GM18507 (cell line): ENCODE measurements at regions not wholly inside any gene's neighbourhood (a gene's known extent, or its start where the extent isn't known, plus 50 kb on each side); places are given as distances from the start of the nearest gene placed in this dataset.
"Not testable (repeated sequence)": the region's sequence is repeated elsewhere in the genome, so short reads cannot be mapped to it uniquely, and the experiment has no call there.

ENCODE experiments used
- DNase-seq: peaks from one replicate; pipeline ENCODE4 v3.0.0; 2011; ENCODE audit warnings: low read depth; ENCODE audit not compliant: insufficient read length; ENCODE audit errors: extremely low spot score
- FAIRE-seq: peaks from 2 replicates; lab custom pipeline; 2011; peaks lifted over from hg19 to GRCh38; lab: Jason Lieb, UNC

DNA sequence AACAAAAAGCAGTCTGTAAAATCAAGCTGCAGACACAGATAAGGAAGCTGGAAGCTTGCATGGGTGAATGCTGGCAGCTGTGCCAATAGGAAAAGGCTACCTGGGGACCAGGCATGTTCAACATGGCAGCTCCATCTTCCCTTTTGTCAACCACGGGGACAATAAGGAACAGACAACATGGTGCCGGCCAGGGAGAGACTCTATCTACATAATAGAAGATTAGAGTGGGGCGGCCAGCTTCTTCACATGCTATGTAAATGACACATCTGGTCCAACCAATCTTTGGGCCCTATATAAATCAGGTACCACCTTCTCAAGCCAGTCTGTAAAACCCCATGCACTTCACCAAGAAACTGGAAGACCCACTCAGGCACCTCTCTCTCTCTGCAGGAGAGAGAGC, 157.6 kb downstream of the SUDS3 start:
- no peak for DNase-seq
- FAIRE-seq: no peak

DNA sequence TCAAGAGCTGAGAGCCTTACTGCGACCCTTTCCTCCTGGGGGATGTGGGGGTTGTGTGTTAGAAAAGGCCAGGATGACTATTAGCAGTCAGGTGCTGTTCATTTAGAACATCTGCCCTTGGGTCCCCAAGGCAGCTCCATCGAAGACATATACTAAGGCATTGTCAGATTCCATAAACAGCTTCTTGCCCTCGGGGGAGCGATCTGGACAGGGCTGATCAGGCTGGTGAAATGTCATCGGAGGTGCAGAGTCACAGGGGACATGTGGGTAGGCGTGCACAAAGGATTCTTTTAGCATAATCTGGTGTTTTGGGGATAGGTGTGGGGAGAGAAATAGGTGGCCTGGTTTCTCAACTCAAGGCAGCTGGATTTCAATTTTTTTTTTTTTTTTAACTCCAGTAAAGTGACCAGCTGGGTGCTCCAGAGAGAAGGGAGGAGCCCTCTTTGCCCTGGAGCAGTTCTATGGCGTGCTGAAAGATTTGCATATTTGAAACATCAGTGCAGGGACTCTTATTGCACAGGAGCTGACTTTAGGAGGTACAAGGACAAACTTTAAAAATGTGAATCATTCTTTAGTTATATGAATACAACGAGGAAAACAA, 160.1 kb downstream of the SUDS3 start:
- FAIRE-seq: no peak
- DNase-seq: no peak

DNA sequence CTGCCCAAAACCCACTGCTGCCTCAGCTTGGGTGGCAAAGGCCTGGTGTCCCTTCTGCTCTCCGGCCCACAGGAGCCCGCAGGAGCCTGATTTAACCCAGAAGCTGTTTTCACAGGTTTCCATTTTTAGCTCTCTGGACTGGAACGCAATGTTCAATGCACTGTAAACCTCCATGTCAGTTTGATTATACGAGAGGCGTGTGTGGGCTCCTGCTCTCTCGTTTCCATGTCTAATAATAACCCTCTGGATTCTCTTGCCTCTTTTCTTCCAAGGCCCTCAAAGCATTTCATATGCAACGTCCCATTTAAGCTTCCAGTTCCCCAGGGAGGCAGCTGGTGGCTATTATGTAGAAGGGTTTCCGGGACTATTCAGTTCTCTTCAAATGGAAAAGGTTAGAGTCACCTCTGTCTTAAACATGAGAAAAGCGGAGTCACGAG, 161.1 kb downstream of the SUDS3 start:
- FAIRE-seq: no peak

DNA sequence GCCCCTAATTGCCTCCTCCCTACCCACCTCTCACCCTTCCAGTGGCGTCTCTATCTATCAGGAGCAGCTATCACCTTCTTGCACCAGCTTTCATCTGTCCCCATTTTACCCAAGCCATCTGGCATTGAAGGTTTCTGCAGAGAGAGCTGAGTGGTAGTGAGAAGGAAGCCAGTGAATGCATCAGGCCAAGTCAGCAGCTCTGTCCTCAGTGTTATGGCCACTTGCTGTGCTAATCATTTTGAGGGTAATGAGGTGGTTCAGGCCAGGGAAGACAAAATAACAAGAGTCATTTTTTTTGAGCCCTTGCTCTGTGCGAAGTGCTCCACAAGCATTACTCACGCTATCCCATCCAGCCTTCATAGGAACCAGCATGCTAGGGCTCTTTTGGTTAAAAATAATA, 164.7 kb downstream of the SUDS3 start:
- FAIRE-seq: no peak
- DNase-seq: no peak

More for the DNA sequence above, 161.1 kb downstream of the SUDS3 start:
- no peak for DNase-seq

DNA sequence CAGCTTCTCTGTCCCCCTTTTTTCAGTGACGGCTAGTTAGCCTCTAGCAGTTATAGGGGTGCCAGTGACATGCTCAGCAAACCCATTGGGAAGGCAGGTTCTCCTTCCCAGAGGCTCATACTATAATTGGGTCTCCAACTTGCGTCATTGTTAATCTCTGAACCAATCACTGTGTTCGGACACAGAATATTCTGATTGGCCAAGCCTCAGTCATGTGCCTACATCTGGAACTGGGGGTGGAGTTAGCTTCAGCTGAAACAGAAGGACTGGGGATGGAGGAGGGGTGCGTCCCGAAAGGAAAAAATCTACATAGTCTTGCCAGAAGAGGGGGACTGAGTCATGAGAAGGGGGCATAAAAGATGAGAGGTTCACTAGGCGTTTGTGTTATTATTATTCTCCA, 165.6 kb downstream of the SUDS3 start:
- DNase-seq (no peak), FAIRE-seq (no peak)

DNA sequence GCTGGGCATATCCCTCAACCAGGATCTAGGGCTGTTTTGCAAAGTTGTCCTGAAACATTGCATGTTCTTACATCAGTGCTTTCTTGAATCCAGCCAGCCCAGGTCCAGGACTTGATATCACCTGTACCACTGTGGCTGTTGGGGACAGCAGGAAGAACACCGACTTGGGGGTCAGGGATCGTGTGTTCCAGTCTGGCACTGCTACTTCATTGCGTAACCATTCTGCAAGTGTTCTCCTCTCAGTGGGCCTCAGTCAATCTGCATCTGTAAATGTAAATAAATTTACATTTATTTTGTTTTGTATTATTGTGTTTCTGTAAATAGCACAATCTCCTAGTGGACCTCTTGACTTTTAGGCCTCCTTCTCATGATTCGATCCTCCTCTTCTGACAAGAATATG, 167.3 kb downstream of the SUDS3 start:
- FAIRE-seq (no peak), DNase-seq (no peak)

DNA sequence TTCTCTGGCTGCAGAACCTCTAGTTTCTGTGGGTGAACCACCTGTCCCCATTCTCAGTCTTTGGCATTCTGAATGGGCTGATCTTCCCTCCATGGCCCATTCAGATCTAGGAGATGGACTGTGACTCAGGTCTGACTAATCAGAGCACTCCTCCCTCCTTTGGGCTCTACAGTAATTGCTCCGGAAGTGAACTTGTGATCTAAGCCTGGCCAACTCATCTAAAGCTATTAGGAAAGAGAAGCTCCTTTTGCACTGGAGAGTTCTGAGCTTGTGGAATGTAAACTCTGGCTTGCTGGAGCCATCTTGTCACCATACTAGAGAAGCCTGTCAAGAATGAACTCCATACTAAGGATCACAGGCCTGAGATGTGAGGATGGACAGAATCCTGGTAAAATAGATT, 168.2 kb downstream of the SUDS3 start:
- no peak for FAIRE-seq
- no peak for DNase-seq

DNA sequence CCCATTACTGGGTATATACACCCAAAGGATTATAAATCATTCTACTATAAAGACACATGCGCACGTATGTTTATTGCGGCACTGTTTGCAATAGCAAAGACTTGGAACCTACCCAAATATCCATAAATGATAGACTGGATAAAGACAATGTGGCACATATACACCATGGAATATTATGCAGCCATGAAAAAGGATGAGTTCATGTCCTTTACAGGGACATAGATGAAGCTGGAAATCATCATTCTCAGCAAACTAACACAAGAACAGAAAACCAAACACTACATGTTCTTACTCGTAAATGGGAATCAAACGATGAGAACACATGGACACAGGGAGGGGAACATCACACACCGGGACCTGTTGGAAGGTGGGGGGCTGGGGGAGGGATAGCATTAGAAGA, 171.3 kb downstream of the SUDS3 start:
- FAIRE-seq: not testable (repeated sequence)

DNA sequence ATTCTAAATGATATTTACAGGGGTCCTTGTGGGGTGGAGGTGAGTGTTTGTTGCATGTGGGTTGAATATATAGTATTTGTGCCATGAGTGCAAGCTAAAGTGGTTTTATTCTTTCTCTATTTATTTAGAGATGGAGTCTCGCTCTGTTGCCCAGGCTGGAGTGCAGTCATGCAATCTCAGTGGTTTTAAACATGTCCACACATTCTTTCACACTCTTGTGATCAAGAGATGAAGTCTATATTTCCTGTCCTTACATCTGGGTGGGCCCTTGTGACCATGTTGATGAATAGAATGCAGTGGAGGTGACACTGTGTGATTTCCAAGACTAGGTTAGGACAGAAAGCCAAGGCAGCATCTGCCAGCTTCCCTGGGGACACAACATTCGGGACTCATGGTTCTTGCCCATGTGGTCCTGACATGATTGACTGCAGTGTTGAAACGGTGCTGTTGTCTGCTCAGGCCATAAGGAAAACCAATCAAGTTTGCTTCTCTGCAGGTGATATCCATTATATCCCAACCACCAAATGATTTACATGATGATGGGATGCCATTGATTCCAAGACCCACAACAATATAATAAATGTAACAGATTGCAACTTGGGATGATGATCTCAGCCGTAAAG, 172.6 kb downstream of the SUDS3 start:
- DNase-seq (no peak), FAIRE-seq (no peak)

More for the DNA sequence above, 171.3 kb downstream of the SUDS3 start:
- DNase-seq: not testable (repeated sequence)

DNA sequence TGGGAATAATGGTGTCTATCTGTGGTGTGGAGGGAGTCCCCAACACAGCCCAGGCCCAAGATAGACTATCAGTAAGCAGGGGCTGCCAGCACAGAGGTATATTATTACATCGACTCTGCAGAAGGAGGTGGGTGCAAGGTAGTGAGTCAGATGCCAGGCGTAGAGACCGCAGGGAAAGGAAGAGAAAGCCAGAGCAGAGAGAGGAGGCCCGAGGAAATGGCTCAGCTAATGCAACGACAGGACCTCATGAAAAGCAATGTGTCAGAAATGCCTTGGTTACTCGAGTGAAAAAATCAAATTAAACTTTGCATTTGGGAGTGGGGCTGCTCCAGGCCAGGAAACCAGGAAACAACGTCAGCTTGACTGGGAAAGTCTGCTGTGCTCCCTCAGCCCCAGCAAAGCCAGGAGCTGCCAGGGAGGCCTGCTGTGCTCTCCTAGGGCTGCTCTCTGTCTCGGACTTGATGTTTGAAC, 173.2 kb downstream of the SUDS3 start:
- no peak for FAIRE-seq
- no peak for DNase-seq

DNA sequence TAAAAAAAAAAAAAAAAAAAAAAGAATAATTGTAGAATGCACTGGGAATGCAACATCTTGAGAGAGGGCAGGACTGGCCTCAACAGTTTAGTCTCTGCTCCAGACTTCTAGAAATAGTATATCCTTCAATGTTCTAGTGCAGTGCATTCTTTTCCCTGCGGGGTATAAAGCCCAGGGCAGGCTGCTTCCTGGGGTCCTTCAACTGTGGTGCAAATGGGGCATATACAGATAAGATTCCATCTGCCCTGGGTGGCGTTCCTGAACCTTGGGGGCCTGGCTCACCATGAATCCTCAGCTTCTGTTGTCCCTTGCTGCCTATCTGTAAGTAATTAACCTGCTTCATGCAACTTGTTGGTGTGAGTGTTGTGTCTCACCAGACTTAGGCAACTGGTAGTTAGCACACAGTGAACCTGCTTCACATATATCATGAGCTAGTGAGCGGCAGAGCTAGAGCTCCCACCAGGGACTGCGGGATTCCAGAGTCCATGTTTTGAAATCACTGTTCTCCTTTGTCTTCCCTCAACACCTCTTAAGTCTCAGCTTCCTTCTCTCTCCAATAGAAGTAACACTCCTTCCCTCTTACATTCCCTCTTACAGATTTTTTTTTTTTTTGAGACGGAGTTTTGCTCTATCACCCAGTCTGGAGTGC, 177.6 kb downstream of the SUDS3 start:
- FAIRE-seq (no peak), DNase-seq (no peak)

DNA sequence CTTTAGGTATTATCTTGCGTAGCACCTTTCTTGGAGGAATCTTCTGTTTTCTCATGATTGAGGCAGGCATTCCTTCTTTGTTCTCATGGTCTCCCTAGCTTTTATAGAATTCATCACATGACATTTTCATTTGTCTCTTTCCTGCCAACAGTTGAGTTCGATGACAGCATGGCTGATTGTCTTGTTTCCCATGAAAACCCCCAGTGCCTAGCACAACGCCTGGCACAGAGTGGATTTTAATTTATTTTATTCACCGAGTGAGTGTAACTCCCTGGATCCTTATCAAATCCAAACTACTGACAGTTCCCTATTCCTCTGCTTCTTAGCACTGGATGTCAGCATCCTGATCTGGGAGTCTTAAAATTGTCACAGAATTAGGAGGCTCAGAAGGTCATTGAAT, 182.6 kb downstream of the SUDS3 start:
- DNase-seq (no peak), FAIRE-seq (no peak)

DNA sequence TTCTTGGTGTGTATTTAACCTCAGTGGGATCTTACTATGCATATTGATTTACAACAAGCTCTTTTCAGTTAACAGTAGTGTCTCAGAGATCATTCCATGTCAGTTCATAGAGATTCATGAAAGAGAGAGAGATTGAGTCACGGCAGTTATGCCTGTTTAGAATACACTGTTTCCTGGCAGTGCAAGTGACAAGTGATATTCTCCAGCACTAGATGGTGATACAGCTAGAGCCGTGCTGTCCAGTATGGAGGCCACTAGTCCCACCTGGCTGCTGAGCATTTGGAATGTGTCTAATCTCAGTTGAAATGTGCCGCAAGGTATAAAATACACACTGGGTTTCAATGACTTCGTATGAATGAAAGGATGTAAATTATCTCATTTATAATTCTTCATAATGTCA, 184.4 kb downstream of the SUDS3 start:
- no peak for DNase-seq
- no peak for FAIRE-seq

DNA sequence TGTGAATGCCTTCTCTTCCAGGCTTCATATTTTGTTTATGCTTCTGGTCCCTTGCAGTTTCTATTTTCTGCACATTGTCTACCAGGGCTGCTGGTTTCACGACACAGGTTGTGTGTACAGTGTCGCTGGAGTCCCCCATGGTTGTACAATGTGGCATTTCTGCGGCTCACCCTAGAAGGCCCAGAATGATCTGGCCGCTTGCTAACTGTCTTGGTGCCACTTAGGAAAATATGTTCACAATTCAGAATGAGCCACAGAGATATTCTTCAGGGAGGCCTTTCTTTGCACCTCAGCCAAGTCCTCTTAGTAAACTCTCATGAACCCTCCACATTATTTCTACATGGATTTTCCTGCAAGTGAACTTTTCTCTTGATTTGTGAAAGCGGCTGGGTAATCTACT, 195.4 kb downstream of the SUDS3 start:
- FAIRE-seq (no peak), DNase-seq (no peak)

DNA sequence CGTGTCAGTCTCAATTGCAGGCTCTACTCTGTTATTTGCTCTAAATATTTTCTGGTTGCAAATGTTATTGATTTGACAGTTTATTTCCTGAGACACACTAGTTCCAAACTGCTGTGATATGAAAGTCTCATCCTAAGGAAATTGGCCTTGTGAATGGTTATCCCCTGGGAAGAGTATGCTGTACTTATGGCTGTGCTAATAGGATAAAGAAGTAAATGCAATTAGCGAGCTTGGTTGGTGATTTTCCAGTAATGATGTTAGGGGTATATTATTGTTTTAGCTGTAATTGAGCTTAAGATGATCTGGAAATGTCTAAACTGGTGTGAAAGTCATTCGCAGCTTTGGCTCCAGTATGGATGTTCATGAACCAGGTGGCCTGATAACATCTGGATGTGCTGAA, 197.9 kb downstream of the SUDS3 start:
- FAIRE-seq: no peak
- DNase-seq: no peak

DNA sequence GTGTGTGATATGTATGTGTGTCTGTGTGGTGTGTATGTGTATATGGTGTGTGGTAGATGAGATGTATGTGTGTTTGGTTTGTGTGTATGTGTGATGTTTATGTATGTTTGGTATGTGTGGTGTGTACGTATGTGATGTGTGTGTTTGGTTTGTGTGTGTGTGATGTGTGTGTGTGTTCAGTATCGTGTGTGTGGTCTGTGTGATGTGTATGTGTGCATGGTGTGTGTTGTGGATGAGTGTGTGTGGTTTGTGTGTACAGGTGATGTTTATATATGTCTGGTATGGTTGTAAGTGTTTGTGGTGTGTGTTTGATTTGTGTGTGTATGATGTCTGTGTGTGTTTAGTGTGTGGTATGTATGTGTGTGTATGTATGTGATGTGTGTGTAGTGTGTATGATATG, 199.4 kb downstream of the SUDS3 start:
- peak; percentile 61 for FAIRE-seq
- no peak for DNase-seq

DNA sequence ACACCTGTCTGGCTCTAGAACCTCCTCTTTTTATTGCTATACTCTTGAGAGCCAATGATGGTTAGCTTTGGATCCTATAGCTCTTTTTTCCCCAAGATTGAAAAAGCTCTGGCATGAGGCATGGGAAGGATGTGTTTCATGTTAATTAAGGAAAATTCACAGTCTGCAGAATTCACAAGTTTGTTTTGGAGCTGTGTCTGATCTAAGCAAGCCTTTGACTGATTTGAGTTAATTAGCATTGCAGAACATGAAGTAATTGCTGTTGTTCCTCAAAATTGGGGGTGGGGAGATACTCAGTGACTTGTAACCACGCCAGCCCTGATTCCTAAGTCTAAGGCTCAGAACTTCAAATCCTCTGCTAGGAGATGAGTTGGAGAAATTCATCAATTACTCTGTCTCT, 205.0 kb downstream of the SUDS3 start:
- DNase-seq: no peak
- FAIRE-seq: no peak

DNA sequence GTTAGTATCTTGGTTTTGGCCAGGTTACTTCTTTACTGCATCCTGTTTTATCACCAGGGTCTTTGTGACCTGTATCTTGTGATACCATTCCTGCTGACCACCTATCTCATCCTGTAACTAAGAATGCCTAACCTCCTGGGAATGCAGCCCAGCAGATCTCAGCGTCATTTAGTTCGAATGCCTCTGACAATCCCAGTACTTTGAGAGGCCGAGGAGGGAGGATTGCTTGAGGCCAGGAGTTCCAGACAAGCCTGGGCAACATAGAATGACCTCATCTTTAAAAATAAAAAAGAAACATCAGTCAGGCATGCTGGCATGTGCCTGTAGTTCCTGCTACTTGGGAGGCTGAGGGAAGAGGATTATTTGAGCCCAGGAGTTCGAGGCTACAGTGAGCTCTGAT, 206.5 kb downstream of the SUDS3 start:
- no peak for FAIRE-seq
- DNase-seq: no peak

DNA sequence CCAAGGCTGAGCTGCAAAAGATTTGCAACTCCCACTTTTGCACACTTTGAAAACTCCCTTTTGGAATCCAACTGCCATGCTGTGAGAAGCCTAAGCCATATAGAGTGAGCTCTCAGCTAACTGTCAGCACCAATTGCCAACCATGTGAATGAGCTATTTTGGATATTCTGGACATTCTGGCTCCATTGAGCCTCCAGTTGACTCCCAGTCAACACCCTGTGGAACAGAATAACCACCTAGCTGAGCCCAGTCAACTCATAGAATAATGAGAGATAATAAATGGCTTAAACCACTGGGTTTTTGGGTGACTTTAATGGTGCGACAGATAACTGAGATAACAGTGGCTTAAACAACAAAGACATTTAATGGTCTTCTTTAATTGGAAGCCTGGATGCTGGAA, 210.1 kb downstream of the SUDS3 start:
- FAIRE-seq (no peak), DNase-seq (no peak)

DNA sequence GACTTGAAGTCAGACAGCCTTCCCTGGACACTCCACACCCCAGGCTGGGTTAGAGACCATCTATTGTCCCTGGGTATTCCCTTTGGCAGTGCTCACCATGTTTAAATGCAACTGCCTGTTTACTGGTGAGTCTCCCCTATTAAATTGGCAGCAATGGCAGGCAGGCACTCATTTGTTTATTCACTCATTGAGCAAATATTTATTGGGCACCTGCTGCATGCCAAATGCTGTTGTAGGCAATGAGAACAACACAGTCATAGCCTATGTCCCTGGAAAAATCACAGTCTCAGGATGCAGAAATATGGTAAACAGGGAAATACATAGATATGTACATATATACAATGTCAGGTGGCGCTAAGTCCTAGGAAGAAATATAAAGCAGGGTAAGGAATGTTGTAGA, 212.8 kb downstream of the SUDS3 start:
- DNase-seq: no peak
- no peak for FAIRE-seq
